D721Med (cell line): ENCODE measurements at regions not wholly inside any gene's neighbourhood (a gene's known extent, or its start where the extent isn't known, plus 50 kb on each side); places are given as distances from the start of the nearest gene placed in this dataset.

Source experiments
- DNase-seq: peaks from one replicate; pipeline ENCODE4 v3.0.0; 2011; ENCODE audit warnings: low spot score; ENCODE audit not compliant: insufficient read length
- FAIRE-seq: peaks from 2 replicates; lab custom pipeline; 2011; peaks lifted over from hg19 to GRCh38; lab: Jason Lieb, UNC
- CTCF ChIP-seq: IDR thresholded peaks from 2 replicates; pipeline ENCODE4 v1.5.1; 2012; ENCODE audit warnings: mild to moderate bottlenecking, control low read depth; ENCODE audit not compliant: insufficient read depth; ENCODE audit errors: missing control alignments

- TF ChIP-seq CTCF = no peak
- FAIRE-seq (no peak), DNase-seq (no peak)
Observed at GRCh38 chr17:77637818-77638575, 320.5 kb upstream of the TNRC6C start.

- no peak for TF ChIP-seq CTCF
- DNase-seq = no peak
- FAIRE-seq = no peak
Observed at GRCh38 chr17:77640252-77640651, 318.3 kb upstream of the TNRC6C start.

GRCh38 chr17:77640916-77641605, 317.4 kb upstream of the TNRC6C start:
- DNase-seq (no peak), FAIRE-seq (no peak)
- no peak for TF ChIP-seq CTCF

GRCh38 chr17:77641718-77642117, 316.8 kb upstream of the TNRC6C start:
- TF ChIP-seq CTCF = no peak
- FAIRE-seq = no peak
- DNase-seq = no peak

GRCh38 chr17:77644181-77645071, 314.1 kb upstream of the TNRC6C start:
- no peak for TF ChIP-seq CTCF
- DNase-seq = no peak
- FAIRE-seq = no peak

GRCh38 chr17:77645072-77646045, 313.1 kb upstream of the TNRC6C start:
- DNase-seq = peak; percentile 80
- peak; percentile 61 for TF ChIP-seq CTCF

More at GRCh38 chr17:77645072-77646045, 313.1 kb upstream of the TNRC6C start:
- FAIRE-seq = no peak
